HL-60 (cell line): ENCODE measurements at regions not wholly inside any gene's neighbourhood (a gene's known extent, or its start where the extent isn't known, plus 50 kb on each side); places are given as distances from the start of the nearest gene placed in this dataset.
"Not testable (repeated sequence)": the region's sequence is repeated elsewhere in the genome, so short reads cannot be mapped to it uniquely, and the experiment has no call there.

Source experiments
- DNase-seq, 2 experiments: peaks; one replicate each; pipeline ENCODE4 v3.0.0-alpha.2; 2010 to 2020; ENCODE audit warnings: low read depth in 1 of 2, low spot score in 1 of 2
- H3K27ac ChIP-seq: fragments of 250-450 bp; sonication (Bioruptor Pico); replicated peaks from 2 replicates; pipeline ENCODE4 v1.5.1; 2020; ENCODE audit warnings: mild to moderate bottlenecking, moderate library complexity
- H3K27me3 ChIP-seq: fragments of 250-450 bp; sonication (Bioruptor Pico); 2 replicates; pipeline ENCODE4 v1.5.1; 2021; ENCODE audit warnings: mild to moderate bottlenecking, moderate library complexity; ENCODE audit not compliant: insufficient read depth, poor library complexity, severe bottlenecking
- H3K4me3 ChIP-seq: replicated peaks from 2 replicates; pipeline ENCODE4 v1.5.1; 2011; ENCODE audit warnings: mild to moderate bottlenecking, control low read depth, low read length; ENCODE audit not compliant: insufficient read depth
- GABPA ChIP-seq: IDR thresholded peaks from 2 replicates; pipeline ENCODE4 v1.6.1; 2012; ENCODE audit warnings: low read depth
- POLR2AphosphoS5 ChIP-seq: IDR thresholded peaks from 2 replicates; pipeline ENCODE4 v1.6.1; 2012; ENCODE audit warnings: low read depth
- SPI1 ChIP-seq: IDR thresholded peaks from 2 replicates; pipeline ENCODE4 v1.6.1; 2012; ENCODE audit warnings: low read depth, mild to moderate bottlenecking, borderline replicate concordance
- TF ChIP-seq, protein P1 (sequence below): IDR thresholded peaks from 2 replicates; pipeline ENCODE4 v1.6.1; 2012; ENCODE audit warnings: low read depth; ENCODE audit not compliant: insufficient replicate concordance
- TF ChIP-seq, protein P2 (sequence below): IDR thresholded peaks from one replicate; pipeline ENCODE4 v1.5.1; 2011; ENCODE audit warnings: low read length, control low read depth, inconsistent platforms; ENCODE audit not compliant: insufficient read depth

DNA sequence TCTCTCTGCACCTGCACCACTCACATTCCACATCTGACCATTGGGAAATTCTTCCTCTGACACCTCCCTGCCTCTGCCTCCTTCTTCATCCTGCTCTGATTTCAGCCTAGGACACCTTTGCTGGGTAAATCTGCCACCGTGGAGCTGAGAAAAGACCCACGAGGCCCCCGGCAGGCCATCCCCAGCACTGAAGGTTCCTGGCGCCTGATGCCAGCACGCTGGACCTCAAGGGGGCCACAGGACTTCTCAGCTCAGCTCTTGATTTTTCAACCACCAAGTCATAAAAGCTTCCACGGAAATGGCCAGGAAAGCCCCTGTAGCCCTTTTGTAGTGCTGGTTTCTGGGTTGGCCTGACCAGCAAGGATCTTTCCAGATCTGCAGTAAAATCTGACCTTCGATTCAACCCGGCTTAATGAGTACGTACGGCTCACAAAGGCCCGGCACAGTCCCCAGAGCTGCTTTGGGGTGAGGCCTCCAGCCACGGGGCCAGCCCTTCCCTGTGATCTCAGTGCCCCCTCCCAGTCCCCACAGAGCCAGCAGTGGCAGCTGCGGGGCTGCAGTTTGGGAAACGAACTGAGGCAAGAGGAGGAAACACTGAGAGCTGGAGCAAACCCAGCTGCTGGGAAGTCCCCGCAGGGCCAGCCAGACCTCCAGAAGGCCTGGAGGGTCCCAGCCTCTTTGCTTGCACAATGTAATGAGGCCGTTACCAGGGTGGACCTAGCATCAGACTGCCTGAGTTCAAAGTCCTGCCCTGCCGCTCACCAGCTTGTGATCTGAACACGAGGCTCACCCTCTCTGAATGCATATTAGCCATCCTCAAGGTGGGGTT, 157.5 kb downstream of the BMP7 start:
- DNase-seq = no peak
- TF ChIP-seq GABPA (no peak), SPI1 (no peak), POLR2AphosphoS5 (no peak)
- TF ChIP-seq, protein P1, sequence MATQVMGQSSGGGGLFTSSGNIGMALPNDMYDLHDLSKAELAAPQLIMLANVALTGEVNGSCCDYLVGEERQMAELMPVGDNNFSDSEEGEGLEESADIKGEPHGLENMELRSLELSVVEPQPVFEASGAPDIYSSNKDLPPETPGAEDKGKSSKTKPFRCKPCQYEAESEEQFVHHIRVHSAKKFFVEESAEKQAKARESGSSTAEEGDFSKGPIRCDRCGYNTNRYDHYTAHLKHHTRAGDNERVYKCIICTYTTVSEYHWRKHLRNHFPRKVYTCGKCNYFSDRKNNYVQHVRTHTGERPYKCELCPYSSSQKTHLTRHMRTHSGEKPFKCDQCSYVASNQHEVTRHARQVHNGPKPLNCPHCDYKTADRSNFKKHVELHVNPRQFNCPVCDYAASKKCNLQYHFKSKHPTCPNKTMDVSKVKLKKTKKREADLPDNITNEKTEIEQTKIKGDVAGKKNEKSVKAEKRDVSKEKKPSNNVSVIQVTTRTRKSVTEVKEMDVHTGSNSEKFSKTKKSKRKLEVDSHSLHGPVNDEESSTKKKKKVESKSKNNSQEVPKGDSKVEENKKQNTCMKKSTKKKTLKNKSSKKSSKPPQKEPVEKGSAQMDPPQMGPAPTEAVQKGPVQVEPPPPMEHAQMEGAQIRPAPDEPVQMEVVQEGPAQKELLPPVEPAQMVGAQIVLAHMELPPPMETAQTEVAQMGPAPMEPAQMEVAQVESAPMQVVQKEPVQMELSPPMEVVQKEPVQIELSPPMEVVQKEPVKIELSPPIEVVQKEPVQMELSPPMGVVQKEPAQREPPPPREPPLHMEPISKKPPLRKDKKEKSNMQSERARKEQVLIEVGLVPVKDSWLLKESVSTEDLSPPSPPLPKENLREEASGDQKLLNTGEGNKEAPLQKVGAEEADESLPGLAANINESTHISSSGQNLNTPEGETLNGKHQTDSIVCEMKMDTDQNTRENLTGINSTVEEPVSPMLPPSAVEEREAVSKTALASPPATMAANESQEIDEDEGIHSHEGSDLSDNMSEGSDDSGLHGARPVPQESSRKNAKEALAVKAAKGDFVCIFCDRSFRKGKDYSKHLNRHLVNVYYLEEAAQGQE = no peak
- TF ChIP-seq, protein P2, sequence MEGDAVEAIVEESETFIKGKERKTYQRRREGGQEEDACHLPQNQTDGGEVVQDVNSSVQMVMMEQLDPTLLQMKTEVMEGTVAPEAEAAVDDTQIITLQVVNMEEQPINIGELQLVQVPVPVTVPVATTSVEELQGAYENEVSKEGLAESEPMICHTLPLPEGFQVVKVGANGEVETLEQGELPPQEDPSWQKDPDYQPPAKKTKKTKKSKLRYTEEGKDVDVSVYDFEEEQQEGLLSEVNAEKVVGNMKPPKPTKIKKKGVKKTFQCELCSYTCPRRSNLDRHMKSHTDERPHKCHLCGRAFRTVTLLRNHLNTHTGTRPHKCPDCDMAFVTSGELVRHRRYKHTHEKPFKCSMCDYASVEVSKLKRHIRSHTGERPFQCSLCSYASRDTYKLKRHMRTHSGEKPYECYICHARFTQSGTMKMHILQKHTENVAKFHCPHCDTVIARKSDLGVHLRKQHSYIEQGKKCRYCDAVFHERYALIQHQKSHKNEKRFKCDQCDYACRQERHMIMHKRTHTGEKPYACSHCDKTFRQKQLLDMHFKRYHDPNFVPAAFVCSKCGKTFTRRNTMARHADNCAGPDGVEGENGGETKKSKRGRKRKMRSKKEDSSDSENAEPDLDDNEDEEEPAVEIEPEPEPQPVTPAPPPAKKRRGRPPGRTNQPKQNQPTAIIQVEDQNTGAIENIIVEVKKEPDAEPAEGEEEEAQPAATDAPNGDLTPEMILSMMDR = no peak
- no peak overlapping the region for H3K4me3 ChIP-seq
- no peak overlapping the region for H3K27ac ChIP-seq
- H3K27me3 ChIP-seq = no peaks in the 10 kb centered on the region

DNA sequence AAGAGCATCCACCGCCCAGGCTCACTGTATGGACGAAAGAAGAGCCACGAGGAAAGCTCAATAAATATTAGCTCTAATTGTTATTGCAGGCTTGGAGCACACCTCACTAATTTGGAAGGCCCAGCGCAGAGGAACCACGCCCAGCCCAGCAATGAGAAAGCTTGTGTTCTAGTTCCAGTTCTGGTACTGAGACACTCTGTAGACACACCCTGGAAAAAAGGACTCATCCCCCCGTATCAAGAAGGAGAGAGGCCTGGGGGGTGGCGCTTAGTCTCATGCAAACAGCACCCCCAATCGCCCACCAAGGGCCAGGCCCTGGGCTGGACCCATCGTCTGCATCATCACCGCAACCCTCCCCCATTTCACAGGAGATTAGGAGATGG, 156.9 kb downstream of the BMP7 start:
- DNase-seq = no peak
- TF ChIP-seq, protein P1 = no peak
- TF ChIP-seq GABPA (no peak), SPI1 (no peak), POLR2AphosphoS5 (no peak)
- TF ChIP-seq, protein P2 = no peak
- H3K4me3 ChIP-seq = no peak overlapping the region
- no peak overlapping the region for H3K27ac ChIP-seq
- H3K27me3 ChIP-seq = no peaks in the 10 kb centered on the region

DNA sequence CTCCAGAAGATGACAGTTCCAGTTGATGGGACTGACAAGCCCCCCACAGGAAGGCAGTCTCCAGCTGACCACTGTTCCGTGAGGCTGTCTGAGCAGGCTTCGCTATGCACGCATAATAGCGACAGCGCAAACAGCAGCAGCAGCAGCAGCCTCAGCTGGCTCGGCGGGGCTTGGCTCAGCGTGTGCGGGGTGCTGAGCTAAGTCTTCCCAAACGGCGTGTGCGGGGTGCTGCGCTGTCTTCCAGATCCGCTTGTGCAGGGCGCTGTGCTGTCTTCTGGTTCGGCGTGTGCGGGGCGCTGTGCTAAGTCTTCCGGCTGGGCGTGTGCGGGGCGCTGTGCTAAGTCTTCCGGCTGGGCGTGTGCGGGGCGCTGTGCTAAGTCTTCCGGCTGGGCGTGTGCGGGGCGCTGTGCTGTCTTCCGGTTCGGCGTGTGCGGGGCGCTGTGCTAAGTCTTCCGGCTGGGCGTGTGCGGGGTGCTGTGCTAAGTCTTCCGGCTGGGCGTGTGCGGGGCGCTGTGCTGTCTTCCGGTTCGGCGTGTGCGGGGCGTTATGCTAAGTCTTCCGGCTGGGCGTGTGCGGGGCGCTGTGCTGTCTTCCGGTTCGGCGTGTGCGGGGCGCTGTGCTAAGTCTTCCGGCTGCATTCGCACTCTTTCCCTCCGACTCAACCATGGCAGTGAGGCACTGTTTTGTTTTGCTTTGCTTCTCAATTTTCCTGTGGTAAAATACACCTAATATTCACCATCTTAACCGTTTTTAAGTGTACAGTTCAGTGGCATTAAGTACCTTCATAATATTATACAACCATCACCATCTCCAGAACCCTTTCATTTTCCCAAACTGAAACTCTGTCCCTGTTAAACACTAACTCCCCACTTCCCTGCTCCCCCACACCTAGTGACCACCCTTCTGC, 156.1 kb downstream of the BMP7 start:
- not testable (repeated sequence) for H3K4me3 ChIP-seq

DNA sequence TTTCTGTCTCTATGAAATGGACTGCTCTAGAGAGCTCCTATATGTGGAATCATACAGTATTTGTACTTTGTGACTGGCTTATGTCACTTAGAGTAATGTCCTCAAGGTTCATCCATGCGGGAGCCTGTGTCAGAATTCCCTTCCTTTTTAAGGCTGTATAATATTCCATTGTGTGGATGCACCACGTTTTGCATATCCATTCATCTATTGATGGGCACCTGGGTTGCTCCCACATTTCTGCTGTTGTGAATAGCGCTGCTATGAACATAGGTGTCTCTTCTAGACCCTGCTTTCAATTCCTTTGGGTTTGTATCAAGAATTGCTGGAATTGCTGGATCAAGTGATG, 155.4 kb downstream of the BMP7 start:
- TF ChIP-seq, protein P2 = no peak
- no peak for TF ChIP-seq GABPA
- TF ChIP-seq POLR2AphosphoS5 = no peak
- TF ChIP-seq SPI1 = no peak
- TF ChIP-seq, protein P1 = no peak
- Histone ChIP-seq H3K27me3 (no peaks in the 10 kb centered on the region), H3K27ac (no peak overlapping the region), H3K4me3 (no peak overlapping the region)
- no peak for DNase-seq

More for the DNA sequence above, 156.1 kb downstream of the BMP7 start:
- not testable (repeated sequence) for H3K27me3 ChIP-seq, H3K27ac ChIP-seq, DNase-seq
